Keratinocyte (primary cell): ENCODE measurements at regions not wholly inside any gene's neighbourhood (a gene's known extent, or its start where the extent isn't known, plus 50 kb on each side); places are given as distances from the start of the nearest gene placed in this dataset.
A peak's percentile ranks its signal among the peaks of the same experiment; 100 is the strongest.

Source experiments
- DNase-seq: peaks from one replicate; pipeline ENCODE4 v3.0.0-alpha.2; 2011; ENCODE audit warnings: low read depth, missing footprints, low spot score
- FAIRE-seq: peaks from 2 replicates; lab custom pipeline; 2011; peaks lifted over from hg19 to GRCh38; lab: Jason Lieb, UNC
- H2AFZ ChIP-seq: 2 replicates; pipeline ENCODE4 v1.6.0; 2012; ENCODE audit warnings: low read length, control low read depth, inconsistent platforms; ENCODE audit not compliant: control insufficient read depth
- H3K27ac ChIP-seq: 2 replicates; pipeline ENCODE4 v1.5.1; 2011; ENCODE audit warnings: low read length; ENCODE audit not compliant: control insufficient read depth, insufficient read depth
- H3K27me3 ChIP-seq: 3 replicates; pipeline ENCODE4 v1.6.0; 2011; ENCODE audit warnings: low read length; ENCODE audit not compliant: control insufficient read depth, insufficient read depth; ENCODE audit errors: extremely low read depth
- H3K36me3 ChIP-seq, 2 experiments: 2 replicates in 1 of 2; 3 replicates in 1 of 2; pipeline ENCODE4 v1.5.1; 2011; ENCODE audit warnings: low read length in 2 of 2, mild to moderate bottlenecking in 1 of 2; ENCODE audit not compliant: control insufficient read depth in 2 of 2, insufficient read depth in 2 of 2; ENCODE audit errors: extremely low read depth in 1 of 2
- H3K4me1 ChIP-seq: 3 replicates; pipeline ENCODE4 v1.5.1; 2011; ENCODE audit warnings: low read length; ENCODE audit not compliant: control insufficient read depth, insufficient read depth; ENCODE audit errors: extremely low read depth
- H3K4me2 ChIP-seq: 3 replicates; pipeline ENCODE4 v1.6.0; 2011; ENCODE audit warnings: low read depth, low read length; ENCODE audit not compliant: control insufficient read depth, insufficient read depth; ENCODE audit errors: extremely low read depth
- H3K4me3 ChIP-seq, 3 experiments: fragments of 200-600 bp in 1 of 3; sonication (generic) in 1 of 3; 2 replicates in 2 of 3; 3 replicates in 1 of 3; pipeline ENCODE4 v1.5.1; 2011 to 2016; ENCODE audit warnings: low read length in 3 of 3, mild to moderate bottlenecking in 3 of 3, control low read depth in 2 of 3, inconsistent platforms in 1 of 3, low read depth in 1 of 3, mixed read lengths in 1 of 3, mixed run types in 1 of 3, moderate library complexity in 1 of 3; ENCODE audit not compliant: control insufficient read depth in 2 of 3, insufficient read depth in 2 of 3; ENCODE audit errors: extremely low read depth in 1 of 3
- H3K79me2 ChIP-seq: 2 replicates; pipeline ENCODE4 v1.6.0; 2012; ENCODE audit warnings: low read length; ENCODE audit not compliant: control insufficient read depth, insufficient read depth
- H3K9ac ChIP-seq: 3 replicates; pipeline ENCODE4 v1.6.0; 2011; ENCODE audit warnings: low read length; ENCODE audit not compliant: control insufficient read depth, insufficient read depth; ENCODE audit errors: extremely low read depth
- H3K9me1 ChIP-seq: 3 replicates; pipeline ENCODE4 v1.6.0; 2011; ENCODE audit warnings: low read length; ENCODE audit not compliant: control insufficient read depth, insufficient read depth; ENCODE audit errors: extremely low read depth
- H3K9me3 ChIP-seq: 2 replicates; pipeline ENCODE4 v1.5.1; 2012; ENCODE audit warnings: low read depth, low read length; ENCODE audit not compliant: control insufficient read depth
- H4K20me1 ChIP-seq: 3 replicates; pipeline ENCODE4 v1.6.0; 2011; ENCODE audit warnings: low read length; ENCODE audit not compliant: control insufficient read depth, insufficient read depth; ENCODE audit errors: extremely low read depth
- EZH2 ChIP-seq: IDR thresholded peaks from one replicate; pipeline ENCODE4 v1.6.1; 2012; ENCODE audit warnings: inconsistent platforms, mild to moderate bottlenecking, low read length, moderate library complexity
- dilution Hi-C: fragments of 300-500 bp; cut with MboI; formaldehyde crosslinking; loops from one replicate; pipeline ENCODE4 v1.7.0; 2020; ENCODE audit warnings: low sequenced_read_pairs; ENCODE audit not compliant: extremely low pct_ligation_motif_present
- TF ChIP-seq, protein P1 (sequence below), 3 experiments: IDR thresholded peaks in 1 of 3; conservative IDR thresholded peaks in 1 of 3; optimal IDR thresholded peaks in 1 of 3; 2 replicates in 2 of 3; 3 replicates in 1 of 3; pipeline versions ENCODE3 to v1.5.1; 2011; ENCODE audit warnings: low read length in 3 of 3, mild to moderate bottlenecking in 3 of 3, moderate library complexity in 2 of 3, control low read depth in 1 of 3, inconsistent platforms in 1 of 3; ENCODE audit not compliant: insufficient read depth in 2 of 3; ENCODE audit errors: extremely low read depth in 1 of 3

DNA sequence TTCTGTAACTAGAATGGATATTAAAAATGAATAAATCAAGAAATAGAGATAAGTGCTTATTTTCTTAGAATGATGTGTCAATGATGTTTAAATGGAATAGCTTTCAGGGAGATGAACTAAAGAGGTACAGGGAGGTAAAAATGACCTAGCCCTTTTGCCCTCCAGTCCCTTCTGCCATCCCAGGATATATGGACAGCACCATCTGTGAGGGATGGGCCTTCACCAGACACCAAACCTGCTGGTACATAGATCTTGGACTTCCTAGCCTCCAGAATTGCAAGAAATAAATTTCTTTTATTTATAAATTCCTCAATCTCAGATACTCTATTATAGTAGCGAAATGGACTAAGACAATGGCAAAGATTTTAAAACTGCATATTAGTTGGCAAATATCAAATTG lies 352.0 kb upstream of the THBS1 start:
- Histone ChIP-seq H3K79me2 (no peaks in the 10 kb centered on the region), H3K36me3 (no peaks in the 10 kb centered on the region), H3K27me3 (no peaks in the 10 kb centered on the region), H3K27ac (no peak overlapping the region), H3K9me3 (no peaks in the 10 kb centered on the region), H3K9ac (no peak overlapping the region), H3K4me2 (no peak overlapping the region), H3K4me1 (peaks cover 26% of the 10 kb centered on the region), H4K20me1 (no peaks in the 10 kb centered on the region), H3K4me3 (no peak overlapping the region), H2AFZ (no peak overlapping the region), H3K9me1 (no peaks in the 10 kb centered on the region)
- DNase-seq (no peak), FAIRE-seq (no peak)
- dilution Hi-C loops, result no loop called here
- TF ChIP-seq, protein P1, sequence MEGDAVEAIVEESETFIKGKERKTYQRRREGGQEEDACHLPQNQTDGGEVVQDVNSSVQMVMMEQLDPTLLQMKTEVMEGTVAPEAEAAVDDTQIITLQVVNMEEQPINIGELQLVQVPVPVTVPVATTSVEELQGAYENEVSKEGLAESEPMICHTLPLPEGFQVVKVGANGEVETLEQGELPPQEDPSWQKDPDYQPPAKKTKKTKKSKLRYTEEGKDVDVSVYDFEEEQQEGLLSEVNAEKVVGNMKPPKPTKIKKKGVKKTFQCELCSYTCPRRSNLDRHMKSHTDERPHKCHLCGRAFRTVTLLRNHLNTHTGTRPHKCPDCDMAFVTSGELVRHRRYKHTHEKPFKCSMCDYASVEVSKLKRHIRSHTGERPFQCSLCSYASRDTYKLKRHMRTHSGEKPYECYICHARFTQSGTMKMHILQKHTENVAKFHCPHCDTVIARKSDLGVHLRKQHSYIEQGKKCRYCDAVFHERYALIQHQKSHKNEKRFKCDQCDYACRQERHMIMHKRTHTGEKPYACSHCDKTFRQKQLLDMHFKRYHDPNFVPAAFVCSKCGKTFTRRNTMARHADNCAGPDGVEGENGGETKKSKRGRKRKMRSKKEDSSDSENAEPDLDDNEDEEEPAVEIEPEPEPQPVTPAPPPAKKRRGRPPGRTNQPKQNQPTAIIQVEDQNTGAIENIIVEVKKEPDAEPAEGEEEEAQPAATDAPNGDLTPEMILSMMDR (optimal IDR thresholded peaks at IDR 0.05 in 1 of 3, IDR thresholded peaks at IDR 0.05 in 1 of 3, conservative IDR thresholded peaks at IDR 0.05 in 1 of 3; ENCODE audit: extremely low read depth in 1 of 3, insufficient read depth in 2 of 3, low read length in 3 of 3), result no peak
- TF ChIP-seq EZH2, result no peak

DNA sequence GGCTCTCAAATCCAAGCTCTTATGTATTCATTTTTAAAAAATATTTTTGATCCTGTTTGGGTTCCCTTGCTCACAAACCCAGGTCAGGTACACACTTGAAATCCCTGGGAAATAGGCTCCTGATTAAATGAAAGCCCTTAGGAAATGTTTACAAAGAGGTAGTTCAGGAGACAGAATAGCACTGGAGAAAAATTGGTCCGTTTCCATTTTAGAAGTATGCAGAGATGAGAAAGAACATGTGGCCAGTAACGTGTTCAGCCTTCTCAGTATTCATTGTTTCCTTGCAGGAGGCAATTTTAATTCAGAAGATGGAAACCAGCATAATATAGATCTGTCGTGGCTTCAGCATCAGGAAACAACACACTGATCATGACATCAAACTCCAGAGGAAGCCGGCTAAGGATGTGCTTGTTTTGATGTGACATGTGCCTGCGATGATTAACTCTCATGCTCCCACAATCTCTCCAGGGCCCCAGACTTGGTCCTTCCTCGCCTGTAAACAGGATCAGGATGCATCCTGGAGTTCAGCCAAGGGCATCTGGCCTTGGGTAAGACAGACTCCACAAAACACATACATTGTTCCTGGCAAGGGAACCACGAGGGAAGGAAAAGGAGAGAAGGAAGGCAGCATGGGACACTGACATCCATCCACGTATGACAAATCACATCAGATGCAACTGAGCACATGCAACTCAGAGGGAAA lies 350.5 kb upstream of the THBS1 start:
- Histone ChIP-seq H3K4me1 (peaks cover 36% of the 10 kb centered on the region), H3K79me2 (no peaks in the 10 kb centered on the region), H3K9me1 (no peaks in the 10 kb centered on the region), H2AFZ (peak overlapping the region; percentile 0), H4K20me1 (no peaks in the 10 kb centered on the region), H3K27me3 (no peaks in the 10 kb centered on the region), H3K4me3 (no peak overlapping the region), H3K9me3 (no peaks in the 10 kb centered on the region), H3K9ac (no peak overlapping the region), H3K4me2 (no peak overlapping the region), H3K36me3 (no peaks in the 10 kb centered on the region), H3K27ac (no peak overlapping the region)
- no peak for TF ChIP-seq EZH2
- TF ChIP-seq, protein P1 (optimal IDR thresholded peaks at IDR 0.05 in 1 of 3, IDR thresholded peaks at IDR 0.05 in 1 of 3, conservative IDR thresholded peaks at IDR 0.05 in 1 of 3; ENCODE audit: extremely low read depth in 1 of 3, insufficient read depth in 2 of 3, low read length in 3 of 3), result no peak
- dilution Hi-C loops, result no loop called here
- FAIRE-seq (peak; percentile 44), DNase-seq (no peak)
